ENCODE measurements at regions not wholly inside any gene's neighbourhood (a gene's known extent, or its start where the extent isn't known, plus 50 kb on each side); places are given as distances from the start of the nearest gene placed in this dataset.

DNA sequence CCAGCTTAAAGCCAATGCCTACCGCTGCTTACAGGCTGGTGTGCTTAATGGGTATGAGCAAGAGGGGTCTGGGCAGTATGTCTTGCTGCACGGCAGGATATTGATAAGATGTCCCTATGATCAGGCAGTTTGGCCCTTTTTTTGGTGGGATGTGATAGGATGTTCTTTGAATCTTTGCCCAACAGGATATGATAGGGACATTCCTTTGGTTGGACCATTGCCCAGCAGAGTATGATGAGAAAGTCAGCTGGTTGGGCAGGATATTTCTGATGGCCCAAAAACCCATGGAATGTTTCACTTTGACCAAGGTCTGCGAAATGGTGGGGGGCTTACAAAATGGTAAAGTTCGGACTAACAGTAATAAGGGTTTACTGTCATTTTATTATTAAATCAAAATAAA lies 1060.6 kb downstream of the STIM2 start:
- intact Hi-C loops (cut with DNase I, micrococcal nuclease) = no loop called here
- TF ChIP-seq, protein P1, sequence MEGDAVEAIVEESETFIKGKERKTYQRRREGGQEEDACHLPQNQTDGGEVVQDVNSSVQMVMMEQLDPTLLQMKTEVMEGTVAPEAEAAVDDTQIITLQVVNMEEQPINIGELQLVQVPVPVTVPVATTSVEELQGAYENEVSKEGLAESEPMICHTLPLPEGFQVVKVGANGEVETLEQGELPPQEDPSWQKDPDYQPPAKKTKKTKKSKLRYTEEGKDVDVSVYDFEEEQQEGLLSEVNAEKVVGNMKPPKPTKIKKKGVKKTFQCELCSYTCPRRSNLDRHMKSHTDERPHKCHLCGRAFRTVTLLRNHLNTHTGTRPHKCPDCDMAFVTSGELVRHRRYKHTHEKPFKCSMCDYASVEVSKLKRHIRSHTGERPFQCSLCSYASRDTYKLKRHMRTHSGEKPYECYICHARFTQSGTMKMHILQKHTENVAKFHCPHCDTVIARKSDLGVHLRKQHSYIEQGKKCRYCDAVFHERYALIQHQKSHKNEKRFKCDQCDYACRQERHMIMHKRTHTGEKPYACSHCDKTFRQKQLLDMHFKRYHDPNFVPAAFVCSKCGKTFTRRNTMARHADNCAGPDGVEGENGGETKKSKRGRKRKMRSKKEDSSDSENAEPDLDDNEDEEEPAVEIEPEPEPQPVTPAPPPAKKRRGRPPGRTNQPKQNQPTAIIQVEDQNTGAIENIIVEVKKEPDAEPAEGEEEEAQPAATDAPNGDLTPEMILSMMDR (IDR thresholded peaks at IDR 0.05) = no peak
- no peaks in the 10 kb centered on the region for H3K9me3 ChIP-seq
- DNase-seq (no peak), ATAC-seq (no peak)
- H3K4me1 ChIP-seq (ENCODE audit: low read depth) = no peaks in the 10 kb centered on the region
- H3K36me3 ChIP-seq (ENCODE audit: low read depth) = no peaks in the 10 kb centered on the region
- no peak overlapping the region for H3K4me3 ChIP-seq

DNA sequence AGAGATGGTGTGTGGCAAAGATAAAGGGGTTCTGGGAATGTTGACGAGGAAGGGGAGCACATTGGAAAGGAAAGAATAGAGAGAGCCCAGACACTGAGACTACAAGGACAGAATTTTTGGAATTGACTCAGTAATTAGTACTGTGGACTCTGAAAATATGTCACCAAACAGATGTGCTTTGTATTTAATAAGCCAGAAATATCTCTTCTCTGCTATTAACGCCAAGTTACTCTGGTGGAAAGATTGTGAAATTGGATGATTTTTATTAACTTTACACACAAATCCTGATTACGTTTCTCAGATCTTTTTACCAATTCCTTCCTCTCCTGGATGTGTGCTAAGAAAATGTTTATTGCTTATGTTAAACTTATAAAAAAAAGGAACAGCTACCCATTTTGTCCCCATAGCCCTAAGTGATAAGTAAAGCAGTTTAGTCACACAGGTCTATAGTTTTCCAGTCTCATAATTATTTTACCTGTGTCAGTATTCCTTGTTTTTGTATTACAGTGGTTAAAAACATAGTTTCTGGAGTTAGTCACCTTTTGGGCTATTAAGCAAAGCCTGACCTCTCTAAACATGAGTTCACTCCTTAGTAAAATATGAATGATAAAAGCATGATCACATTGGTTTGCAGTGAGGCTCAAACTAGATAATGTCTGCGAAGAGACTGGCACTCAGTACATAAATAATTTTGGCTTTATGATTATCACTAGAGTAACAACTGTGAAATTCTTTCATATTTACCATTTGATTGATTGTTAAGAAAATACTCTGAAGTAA lies 1068.3 kb downstream of the STIM2 start:
- intact Hi-C loops (cut with DNase I, micrococcal nuclease) = no loop called here
- no peaks in the 10 kb centered on the region for H3K4me1 ChIP-seq (ENCODE audit: low read depth)
- no peak for DNase-seq
- TF ChIP-seq, protein P1 (IDR thresholded peaks at IDR 0.05) = no peak
- H3K9me3 ChIP-seq = no peaks in the 10 kb centered on the region
- H3K4me3 ChIP-seq = no peak overlapping the region
- H3K36me3 ChIP-seq (ENCODE audit: low read depth) = no peaks in the 10 kb centered on the region
- ATAC-seq = no peak

DNA sequence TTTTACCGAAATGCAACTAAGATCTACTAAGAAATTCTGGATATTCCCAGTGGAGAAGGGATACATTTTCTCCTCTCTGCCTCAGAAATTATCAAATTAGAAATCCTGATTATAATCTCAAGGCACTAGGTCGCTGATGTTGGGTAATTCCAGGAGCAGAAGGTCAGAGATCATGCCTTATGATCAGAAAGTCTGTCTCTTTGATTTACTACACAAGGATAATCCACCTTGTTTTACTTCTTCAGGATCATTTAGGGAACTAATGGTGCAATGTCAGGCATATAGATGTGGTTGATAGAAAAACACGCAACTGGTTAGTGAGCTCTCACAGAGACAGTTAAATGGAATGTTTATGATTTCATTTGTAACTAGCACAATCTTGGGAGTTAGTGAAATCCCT lies 1069.7 kb downstream of the STIM2 start:
- H3K4me3 ChIP-seq = no peak overlapping the region
- TF ChIP-seq, protein P1 (IDR thresholded peaks at IDR 0.05) = no peak
- DNase-seq (no peak), ATAC-seq (no peak)
- H3K4me1 ChIP-seq (ENCODE audit: low read depth) = no peaks in the 10 kb centered on the region
- H3K9me3 ChIP-seq = no peaks in the 10 kb centered on the region
- no peaks in the 10 kb centered on the region for H3K36me3 ChIP-seq (ENCODE audit: low read depth)
- intact Hi-C loops (cut with DNase I, micrococcal nuclease) = no loop called here

DNA sequence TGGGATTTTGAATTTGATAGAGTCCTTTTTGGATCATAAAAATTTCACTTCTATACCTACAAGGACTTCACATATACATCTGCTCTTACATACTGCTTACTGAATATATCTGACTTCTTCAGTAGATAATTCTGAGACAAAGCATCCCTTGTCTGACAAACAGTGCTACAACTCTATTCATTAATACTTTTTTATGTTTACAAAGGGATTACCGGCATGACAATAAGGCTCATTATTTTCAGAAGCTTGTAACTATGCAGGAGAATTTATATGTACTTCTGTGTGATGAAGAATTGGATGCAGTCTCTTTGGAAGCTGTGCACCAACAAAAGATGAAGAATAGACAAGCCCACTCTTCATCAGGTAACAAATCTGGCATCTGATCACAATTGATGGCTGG lies 1070.3 kb downstream of the STIM2 start:
- ATAC-seq = no peak

DNA sequence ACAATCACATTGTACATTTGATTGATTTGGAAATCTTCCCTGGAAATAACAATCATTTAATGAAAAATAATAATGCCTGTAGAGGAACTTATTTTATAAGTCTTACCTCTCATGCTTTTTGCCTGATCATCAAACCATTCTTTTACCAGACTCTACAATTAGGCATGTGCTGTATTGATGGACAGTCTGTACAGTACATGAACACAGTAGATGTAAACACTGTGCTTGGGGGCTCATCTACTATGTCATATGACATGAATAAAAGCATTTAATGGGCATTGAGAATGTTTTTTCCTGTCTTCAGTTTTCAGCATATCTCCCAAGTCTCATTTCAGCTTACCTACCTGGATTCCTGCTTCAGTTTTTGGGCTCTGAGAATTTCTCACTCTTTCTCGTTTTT lies 1070.9 kb downstream of the STIM2 start:
- Histone ChIP-seq H3K4me3 (no peak overlapping the region), H3K9me3 (no peaks in the 10 kb centered on the region), H3K36me3 (ENCODE audit: low read depth) (no peaks in the 10 kb centered on the region), H3K4me1 (ENCODE audit: low read depth) (no peaks in the 10 kb centered on the region)
- DNase-seq (no peak), ATAC-seq (no peak)
- TF ChIP-seq, protein P1 (IDR thresholded peaks at IDR 0.05) = no peak
- intact Hi-C loops (cut with DNase I, micrococcal nuclease) = no loop called here

More for the DNA sequence above, 1070.3 kb downstream of the STIM2 start:
- TF ChIP-seq, protein P1 (IDR thresholded peaks at IDR 0.05) = no peak
- intact Hi-C loops (cut with DNase I, micrococcal nuclease) = no loop called here
- no peaks in the 10 kb centered on the region for H3K9me3 ChIP-seq
- no peak overlapping the region for H3K4me3 ChIP-seq
- no peaks in the 10 kb centered on the region for H3K36me3 ChIP-seq (ENCODE audit: low read depth)
- no peaks in the 10 kb centered on the region for H3K4me1 ChIP-seq (ENCODE audit: low read depth)
- DNase-seq = no peak

Data from mucosa of descending colon (tissue), 3 donors.